NCI-H2107 treated with DMSO at 0.1 percent for 48 hours (cell line): ENCODE measurements at regions not wholly inside any gene's neighbourhood (a gene's known extent, or its start where the extent isn't known, plus 50 kb on each side); places are given as distances from the start of the nearest gene placed in this dataset.
"Not testable (repeated sequence)": the region's sequence is repeated elsewhere in the genome, so short reads cannot be mapped to it uniquely, and the experiment has no call there.

Experiments
- DNase-seq: peaks from one replicate; lab custom pipeline; 2025; ENCODE audit not compliant: unreplicated experiment; lab: John Stamatoyannopoulos, UW

DNA sequence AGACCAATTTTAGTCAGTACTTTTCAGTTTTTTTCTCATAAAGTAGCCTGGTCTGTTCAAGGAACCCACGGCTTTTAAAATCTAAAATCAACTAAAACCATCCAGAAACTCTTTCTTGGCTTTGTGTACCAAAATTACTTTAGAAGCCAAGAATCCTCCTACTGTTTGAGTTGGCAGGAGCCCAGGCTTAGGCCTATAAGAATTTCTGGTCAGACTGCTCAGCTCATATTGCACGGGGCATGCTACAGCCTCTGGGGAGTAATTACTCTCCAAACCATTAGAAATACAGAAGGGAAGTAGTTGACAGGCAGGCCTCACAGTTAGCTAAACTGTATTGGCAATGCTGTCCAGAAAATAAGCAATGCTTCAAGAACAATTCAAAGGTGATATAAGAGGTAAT, 1862.9 kb upstream of the RAG2 start:
- no peak for DNase-seq

DNA sequence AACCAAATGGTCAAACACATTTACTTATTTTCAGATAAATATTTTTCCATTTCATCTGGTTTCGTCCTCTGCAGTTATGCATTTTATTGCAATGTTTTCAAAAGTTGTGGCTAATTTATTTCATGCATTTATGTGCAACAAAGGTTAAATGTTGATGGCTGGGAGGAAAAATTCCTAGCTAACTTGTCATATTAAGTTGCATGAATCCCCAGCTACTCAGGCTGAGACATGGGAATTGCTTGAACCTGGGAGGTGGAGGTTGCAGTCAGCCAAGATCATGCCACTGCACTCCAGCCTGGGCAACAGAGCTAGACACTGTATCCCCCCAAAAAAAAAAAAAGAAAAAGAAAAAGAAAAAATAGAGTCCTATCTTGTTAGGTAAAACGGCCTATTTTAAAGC, 1862.4 kb upstream of the RAG2 start:
- DNase-seq, result no peak

DNA sequence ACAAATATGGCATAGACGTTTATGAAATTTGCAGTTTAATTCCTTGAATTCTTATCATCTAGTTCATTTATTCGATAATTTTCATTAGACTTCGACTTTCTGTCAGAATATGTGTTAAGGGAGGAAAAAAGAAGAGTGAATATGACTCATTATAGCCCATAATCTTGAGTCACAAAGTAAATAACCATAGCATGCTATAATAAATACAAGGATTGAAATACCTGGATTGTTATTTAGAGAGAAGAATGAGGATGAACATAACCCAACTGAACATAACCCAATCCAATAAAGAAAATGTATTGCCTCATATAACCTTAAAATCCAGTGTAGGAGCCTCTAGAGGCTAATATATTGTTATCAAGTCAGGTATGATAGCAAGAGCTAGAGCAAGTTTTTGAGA, 1858.3 kb upstream of the RAG2 start:
- DNase-seq, result no peak

GRCh38 chr11:38448284-38448683, 1850.2 kb upstream of the RAG2 start:
- no peak for DNase-seq

GRCh38 chr11:38446336-38446735, 1848.3 kb upstream of the RAG2 start:
- no peak for DNase-seq

DNA sequence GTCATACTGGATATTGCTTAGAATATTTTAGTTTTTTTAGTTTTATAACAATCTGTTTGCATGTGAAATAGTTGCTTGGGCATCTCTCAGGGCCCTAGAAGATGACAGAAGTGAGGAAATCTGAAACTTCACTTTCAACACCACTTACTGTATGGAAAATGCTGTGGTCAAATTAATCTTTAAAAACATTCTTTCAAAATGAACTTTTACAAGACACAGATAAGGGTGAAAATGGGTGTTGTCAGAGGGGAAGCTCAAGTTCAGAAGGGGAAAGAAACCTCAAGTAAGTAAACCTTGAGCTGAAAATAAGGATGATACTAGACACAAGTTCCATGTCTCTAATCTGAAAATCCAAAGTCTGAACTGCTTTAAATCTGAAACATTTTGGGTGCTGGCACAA, 1840.1 kb upstream of the RAG2 start:
- no peak for DNase-seq

- DNase-seq, result no peak
Observed at GRCh38 chr11:38425578-38425977, 1827.5 kb upstream of the RAG2 start.

DNA sequence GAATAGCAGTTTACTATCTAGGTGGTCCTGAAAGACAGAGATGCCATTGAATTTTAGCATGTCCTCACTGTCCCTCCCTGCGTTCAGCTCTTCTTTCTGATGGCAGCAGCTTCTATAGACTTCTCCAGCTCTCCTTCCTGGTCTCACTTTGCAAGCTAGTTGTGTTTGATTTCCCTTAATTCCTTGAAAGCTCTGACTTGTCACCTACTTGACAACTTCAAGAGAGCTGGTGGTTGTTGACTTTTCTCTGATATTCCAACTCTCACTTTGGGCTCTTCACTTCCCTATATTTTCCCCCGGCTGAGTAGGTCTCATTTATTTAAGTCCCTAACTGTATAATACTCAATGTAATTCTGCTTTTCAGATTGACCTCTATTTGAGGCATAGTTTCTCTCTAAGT, 1825.0 kb upstream of the RAG2 start:
- DNase-seq, result no peak

GRCh38 chr11:38416141-38416540, 1818.1 kb upstream of the RAG2 start:
- no peak for DNase-seq

GRCh38 chr11:38411149-38411548, 1813.1 kb upstream of the RAG2 start:
- no peak for DNase-seq

DNA sequence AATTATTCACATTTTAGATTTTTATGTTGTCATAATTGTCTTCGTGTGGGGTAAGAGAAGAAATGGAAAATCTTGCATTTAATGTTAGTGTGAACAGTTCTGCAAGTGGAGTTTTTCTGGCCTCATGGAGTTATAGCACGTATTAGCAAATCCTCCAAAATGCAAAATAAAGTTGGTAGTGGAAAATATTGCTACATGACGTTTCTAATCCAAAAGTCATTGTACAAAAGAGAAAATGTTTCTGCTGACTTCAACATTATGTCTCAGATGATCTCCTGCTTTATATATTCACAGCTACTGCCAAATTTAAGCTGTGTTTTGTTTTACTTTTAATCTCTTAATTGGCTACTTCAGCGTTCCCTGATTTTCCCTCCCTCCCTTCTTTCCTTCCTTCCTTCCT, 1804.0 kb upstream of the RAG2 start:
- DNase-seq, result no peak

- no peak for DNase-seq
Observed at GRCh38 chr11:38392176-38392575, 1794.1 kb upstream of the RAG2 start.

- no peak for DNase-seq
Observed at GRCh38 chr11:38384568-38384967, 1786.5 kb upstream of the RAG2 start.

DNA sequence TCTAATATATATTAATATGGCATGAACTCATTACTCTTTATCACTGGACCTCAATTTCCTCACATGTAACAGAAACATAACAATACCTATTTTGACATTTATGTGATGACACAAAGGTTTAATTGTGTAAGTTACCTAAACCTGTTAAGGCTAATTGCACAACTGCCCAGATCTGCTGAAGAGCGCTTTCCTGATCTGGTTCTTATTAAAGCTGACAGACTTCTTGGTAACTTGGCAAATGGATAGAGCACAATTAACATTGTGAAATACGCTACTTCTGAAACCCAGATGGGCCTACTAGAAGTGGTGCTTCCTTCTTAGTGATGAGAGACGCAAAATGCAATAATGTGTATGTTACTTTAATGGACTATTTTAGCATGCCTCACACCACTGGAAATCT, 1767.2 kb upstream of the RAG2 start:
- no peak for DNase-seq

DNA sequence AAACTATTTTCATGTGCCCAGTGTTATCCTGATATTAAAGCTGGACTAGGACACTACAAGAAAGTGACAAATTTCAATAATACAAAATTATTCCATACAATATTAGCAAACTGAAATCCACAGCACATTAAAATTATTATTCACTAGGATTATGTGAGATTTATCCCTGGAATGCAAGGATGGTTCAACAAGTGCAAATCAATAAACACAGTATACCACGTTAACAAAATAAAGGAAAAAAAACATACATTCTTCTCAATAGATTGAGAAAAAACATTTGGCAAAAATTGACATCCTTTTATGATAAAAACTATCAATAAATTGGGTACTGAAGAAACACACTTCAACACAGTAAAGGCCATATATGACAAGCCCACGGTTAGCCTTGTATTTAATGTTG, 1758.2 kb upstream of the RAG2 start:
- no peak for DNase-seq

- no peak for DNase-seq
Observed at GRCh38 chr11:38345286-38345685, 1747.2 kb upstream of the RAG2 start.

DNA sequence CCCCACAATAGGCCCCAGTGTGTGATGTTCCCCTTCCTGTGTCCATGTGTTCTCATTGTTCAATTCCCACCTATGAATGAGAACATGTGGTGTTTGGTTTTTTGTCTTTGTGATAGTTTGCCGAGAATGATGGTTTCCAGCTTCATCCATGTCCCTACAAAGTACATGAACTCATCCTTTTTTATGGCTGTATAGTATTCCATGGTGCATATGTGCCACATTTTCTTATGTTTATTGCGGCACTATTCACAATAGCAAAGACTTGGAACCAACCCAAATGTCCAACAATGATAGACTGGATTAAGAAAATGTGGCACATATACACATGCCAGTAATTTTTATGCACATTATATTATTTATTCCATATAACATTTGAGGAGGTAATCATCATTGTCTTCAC, 1743.6 kb upstream of the RAG2 start:
- not testable (repeated sequence) for DNase-seq

- no peak for DNase-seq
Observed at GRCh38 chr11:38339835-38340440, 1741.9 kb upstream of the RAG2 start.

DNA sequence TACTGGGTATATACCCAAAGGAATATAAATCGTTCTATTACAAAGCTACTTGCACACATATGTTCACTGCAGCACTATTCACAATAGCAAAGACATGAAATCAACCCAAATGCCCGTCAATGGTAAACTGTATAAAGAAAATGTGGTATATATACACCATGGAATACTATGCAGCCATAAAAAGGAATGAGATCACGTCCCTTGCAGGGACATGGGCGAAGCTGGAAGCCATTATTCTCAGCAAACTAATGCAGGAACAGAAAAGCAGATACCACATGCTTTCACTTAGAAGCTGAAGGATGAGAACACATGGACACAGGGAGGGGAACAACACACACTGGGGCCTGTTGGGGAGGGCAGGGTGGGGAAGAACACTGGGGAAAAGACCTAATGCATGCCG, 1740.0 kb upstream of the RAG2 start:
- not testable (repeated sequence) for DNase-seq

DNA sequence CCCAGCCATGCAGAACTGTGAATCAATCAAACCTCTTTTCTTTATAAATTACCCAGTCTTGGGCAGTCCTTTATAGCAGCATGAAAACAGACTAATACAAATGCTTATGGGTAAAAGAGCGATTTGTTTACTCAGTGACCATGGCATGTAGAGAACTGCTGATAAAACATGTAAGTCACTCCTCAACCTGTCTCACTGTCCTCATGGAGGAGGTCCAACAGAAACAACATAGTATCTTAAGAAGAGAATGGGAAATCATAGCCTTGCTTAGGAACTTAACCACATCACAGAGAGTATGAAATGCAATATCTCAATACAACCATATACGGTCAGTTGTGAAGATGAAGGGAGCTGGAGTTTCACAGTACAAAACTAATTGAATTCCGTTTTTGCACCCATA, 1734.0 kb upstream of the RAG2 start:
- no peak for DNase-seq

- DNase-seq, result no peak
Observed at GRCh38 chr11:38330578-38330977, 1732.5 kb upstream of the RAG2 start.

DNA sequence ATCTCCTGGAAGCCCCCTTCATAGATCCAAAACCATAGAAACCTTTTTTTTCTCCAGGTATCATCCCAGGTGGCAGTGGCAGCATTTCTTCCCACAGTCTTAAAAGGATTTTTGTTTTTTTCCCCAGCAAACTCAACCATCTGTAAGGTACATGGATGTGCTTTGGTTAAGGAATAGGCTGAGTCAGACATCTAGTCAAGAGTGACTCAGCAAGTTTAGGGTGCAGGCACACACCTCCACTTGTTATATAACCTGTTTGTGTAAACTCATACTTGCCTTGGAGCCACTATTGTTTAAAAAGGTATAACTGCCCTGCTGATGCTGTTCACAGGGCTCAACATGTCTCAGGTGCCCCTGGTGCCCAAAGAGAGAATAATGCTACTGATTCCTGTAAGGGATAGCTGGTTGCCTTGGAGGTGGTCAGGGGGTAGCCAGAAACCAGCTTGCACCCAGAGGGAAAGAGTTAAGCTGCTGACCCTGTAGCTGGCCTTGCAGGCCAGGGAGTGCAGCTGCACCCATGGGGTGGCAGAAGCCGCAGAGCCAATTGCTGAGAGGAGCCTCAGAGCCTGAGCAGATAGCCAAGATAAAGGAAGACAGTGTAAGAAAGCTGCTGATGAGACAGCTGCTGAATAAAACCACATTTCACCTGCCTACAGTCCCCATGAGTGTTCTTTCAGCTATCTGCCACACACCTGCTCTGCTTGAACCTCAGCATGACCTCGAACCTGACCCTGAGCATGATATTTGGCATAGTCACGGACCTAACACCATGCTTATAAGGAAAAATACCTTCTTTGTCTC, 1726.1 kb upstream of the RAG2 start:
- DNase-seq, result no peak

DNA sequence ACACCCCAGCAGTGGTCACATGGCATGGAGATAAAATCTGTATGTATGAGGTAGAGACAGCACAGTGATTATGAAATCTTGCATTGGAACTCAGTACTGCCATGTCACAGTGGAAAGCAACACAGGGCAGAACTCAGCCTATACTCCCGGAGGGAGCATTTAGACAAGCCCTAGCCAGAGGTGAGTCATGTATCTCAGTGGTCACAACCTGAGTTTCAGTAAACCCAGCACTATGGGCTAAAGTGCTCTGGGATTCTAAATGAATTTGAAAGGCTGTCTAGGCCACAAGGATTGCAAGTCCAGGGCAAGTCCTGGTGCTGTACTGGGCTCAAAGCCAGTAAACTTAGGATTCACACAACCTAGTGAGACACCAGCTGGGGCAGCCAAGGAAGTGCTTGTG, 1717.1 kb upstream of the RAG2 start:
- no peak for DNase-seq
